OCI-LY7 (cell line): ENCODE measurements at regions not wholly inside any gene's neighbourhood (a gene's known extent, or its start where the extent isn't known, plus 50 kb on each side); places are given as distances from the start of the nearest gene placed in this dataset.
A peak's percentile ranks its signal among the peaks of the same experiment; 100 is the strongest.

Experiments used
- BruUV-seq: library from RNA; stranded (reverse); fragments of 400-500 nt; replicated peaks from 2 replicates; lab custom pipeline; 2021; lab: Mats Ljungman, UMichigan
- CTCF ChIA-PET: fragments of 300-600 bp; sonication (Branson Sonifier 250); formaldehyde crosslinking; loops from one replicate; lab custom pipeline; 2022; ENCODE audit warnings: antibody characterized with exemption; ENCODE audit not compliant: unreplicated experiment; lab: Charles Lee
- POLR2A ChIA-PET: fragments of 300-600 bp; sonication (Branson Sonifier 250); formaldehyde crosslinking; loops from one replicate; lab custom pipeline; 2022; ENCODE audit warnings: antibody characterized with exemption; lab: Charles Lee
- DNase-seq: peaks from one replicate; pipeline ENCODE4 v3.0.0-alpha.2; 2015; ENCODE audit warnings: low spot score
- H2AFZ ChIP-seq: fragments of 200-600 bp; sonication (generic), shearing (Covaris generic); 2 replicates; pipeline ENCODE4 v1.6.1; 2014; ENCODE audit warnings: mild to moderate bottlenecking, antibody characterized with exemption, low read length, moderate library complexity
- H3K27ac ChIP-seq: fragments of 200-600 bp; sonication (generic); 2 replicates; pipeline ENCODE4 v1.5.1; 2014; ENCODE audit warnings: mixed run types, low read depth, mild to moderate bottlenecking, moderate library complexity, low read length, inconsistent platforms; ENCODE audit not compliant: poor library complexity, severe bottlenecking
- H3K36me3 ChIP-seq: fragments of 200-600 bp; sonication (generic); 2 replicates; pipeline ENCODE4 v1.6.1; 2014; ENCODE audit warnings: mild to moderate bottlenecking, antibody characterized with exemption, low read length, moderate library complexity, mixed read lengths; ENCODE audit not compliant: insufficient read depth
- H3K4me1 ChIP-seq: fragments of 200-600 bp; sonication (generic); 2 replicates; pipeline ENCODE4 v1.5.1; 2014; ENCODE audit warnings: mild to moderate bottlenecking, low read length; ENCODE audit not compliant: insufficient read depth, poor library complexity, severe bottlenecking
- H3K4me2 ChIP-seq: fragments of 200-600 bp; sonication (generic); 2 replicates; pipeline ENCODE4 v1.6.1; 2014; ENCODE audit warnings: mild to moderate bottlenecking, low read length
- H3K4me3 ChIP-seq: fragments of 200-600 bp; sonication (generic); 2 replicates; pipeline ENCODE4 v1.5.1; 2014; ENCODE audit warnings: mild to moderate bottlenecking, low read depth, low read length; ENCODE audit not compliant: poor library complexity, severe bottlenecking
- H3K79me2 ChIP-seq: fragments of 200-600 bp; sonication (generic); 2 replicates; pipeline ENCODE4 v1.6.1; 2016; ENCODE audit warnings: low read depth, mild to moderate bottlenecking, low read length, moderate library complexity, mixed read lengths; ENCODE audit not compliant: insufficient read depth
- H3K9me2 ChIP-seq: fragments of 200-600 bp; sonication (generic); 2 replicates; pipeline ENCODE4 v1.6.1; 2016; ENCODE audit warnings: mild to moderate bottlenecking, low read length, mixed read lengths; ENCODE audit not compliant: insufficient read depth
- H3K9me3 ChIP-seq: fragments of 200-600 bp; sonication (generic); 2 replicates; pipeline ENCODE4 v1.6.1; 2014; ENCODE audit warnings: mild to moderate bottlenecking, mixed run types, low read length, mixed read lengths
- H4K20me1 ChIP-seq: fragments of 200-600 bp; sonication (generic); 2 replicates; pipeline ENCODE4 v1.6.1; 2014; ENCODE audit warnings: mild to moderate bottlenecking, antibody characterized with exemption, low read length, moderate library complexity, mixed read lengths; ENCODE audit not compliant: insufficient read depth
- EZH2phosphoT487 ChIP-seq: fragments of 200-600 bp; sonication (generic); IDR thresholded peaks from 2 replicates; pipeline ENCODE4 v1.6.1; 2018; ENCODE audit warnings: low read depth, borderline replicate concordance, mild to moderate bottlenecking, mixed run types, antibody characterized with exemption, low read length, moderate library complexity, mixed read lengths
- intact Hi-C: fragments of 100-400 bp; cut with micrococcal nuclease; formaldehyde crosslinking; loops from one replicate; pipeline ENCODE4 v1.10.0; 2022; ENCODE audit not compliant: unreplicated experiment
- TF ChIP-seq, protein P1 (sequence below): fragments of 200-600 bp; sonication (generic); conservative IDR thresholded peaks from 2 replicates; pipeline ENCODE4 v1.5.1; 2014; ENCODE audit warnings: mild to moderate bottlenecking, antibody characterized with exemption, low read length, moderate library complexity, mixed read lengths

DNA sequence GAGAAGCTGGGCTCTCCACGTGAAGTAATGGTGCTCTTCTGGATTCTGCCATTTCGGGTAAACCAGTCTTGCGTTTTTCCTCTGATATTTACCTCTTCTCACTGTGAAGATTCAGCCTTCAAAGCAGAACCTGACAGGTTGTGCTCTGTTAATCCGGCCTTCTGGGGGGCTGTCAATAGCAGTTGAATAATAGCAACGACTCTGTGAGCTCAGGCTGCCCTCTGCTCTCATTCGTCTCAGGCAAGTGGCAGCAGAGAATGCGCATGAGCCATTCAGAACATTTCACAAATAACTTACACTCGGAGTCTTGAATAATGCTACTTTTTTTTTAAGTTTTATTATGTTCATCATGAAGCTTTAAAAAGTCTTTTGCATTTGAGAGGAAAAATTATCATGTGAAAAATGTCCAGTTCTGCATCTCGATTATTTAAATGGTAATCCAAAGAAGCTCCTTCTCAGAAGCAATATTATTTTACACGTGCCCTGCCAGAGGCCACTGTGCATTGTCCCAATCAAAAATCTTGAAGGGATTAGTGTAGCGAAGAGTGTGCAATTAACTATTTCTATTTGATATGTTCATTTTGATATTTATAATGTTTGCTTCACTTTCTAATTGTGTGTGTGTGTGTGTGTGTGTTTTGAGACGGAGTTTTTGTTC lies 354.2 kb upstream of the FAT1 start:
- BruUV-seq, result no TSS peak
- Histone ChIP-seq H3K9me3 (no peaks in the 10 kb centered on the region), H3K4me3 (no peak overlapping the region), H3K4me2 (no peak overlapping the region), H3K79me2 (no peaks in the 10 kb centered on the region), H3K4me1 (no peaks in the 10 kb centered on the region), H3K27ac (no peak overlapping the region), H3K9me2 (no peaks in the 10 kb centered on the region), H4K20me1 (no peaks in the 10 kb centered on the region), H2AFZ (peak overlapping the region; percentile 68), H3K36me3 (no peaks in the 10 kb centered on the region)
- intact Hi-C loops, result no loop called here
- ChIA-PET POLR2A (interaction anchor here (0.5 to 1.0 kb wide), 5 partner anchors 10 to 142 kb away, joined by 3 to 4 read pairs (median 3); no protein-coding TSS in a partner anchor), CTCF (no interaction called here)
- no peak for DNase-seq
- TF ChIP-seq EZH2phosphoT487, result no peak
- TF ChIP-seq, protein P1, sequence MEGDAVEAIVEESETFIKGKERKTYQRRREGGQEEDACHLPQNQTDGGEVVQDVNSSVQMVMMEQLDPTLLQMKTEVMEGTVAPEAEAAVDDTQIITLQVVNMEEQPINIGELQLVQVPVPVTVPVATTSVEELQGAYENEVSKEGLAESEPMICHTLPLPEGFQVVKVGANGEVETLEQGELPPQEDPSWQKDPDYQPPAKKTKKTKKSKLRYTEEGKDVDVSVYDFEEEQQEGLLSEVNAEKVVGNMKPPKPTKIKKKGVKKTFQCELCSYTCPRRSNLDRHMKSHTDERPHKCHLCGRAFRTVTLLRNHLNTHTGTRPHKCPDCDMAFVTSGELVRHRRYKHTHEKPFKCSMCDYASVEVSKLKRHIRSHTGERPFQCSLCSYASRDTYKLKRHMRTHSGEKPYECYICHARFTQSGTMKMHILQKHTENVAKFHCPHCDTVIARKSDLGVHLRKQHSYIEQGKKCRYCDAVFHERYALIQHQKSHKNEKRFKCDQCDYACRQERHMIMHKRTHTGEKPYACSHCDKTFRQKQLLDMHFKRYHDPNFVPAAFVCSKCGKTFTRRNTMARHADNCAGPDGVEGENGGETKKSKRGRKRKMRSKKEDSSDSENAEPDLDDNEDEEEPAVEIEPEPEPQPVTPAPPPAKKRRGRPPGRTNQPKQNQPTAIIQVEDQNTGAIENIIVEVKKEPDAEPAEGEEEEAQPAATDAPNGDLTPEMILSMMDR, result no peak

DNA sequence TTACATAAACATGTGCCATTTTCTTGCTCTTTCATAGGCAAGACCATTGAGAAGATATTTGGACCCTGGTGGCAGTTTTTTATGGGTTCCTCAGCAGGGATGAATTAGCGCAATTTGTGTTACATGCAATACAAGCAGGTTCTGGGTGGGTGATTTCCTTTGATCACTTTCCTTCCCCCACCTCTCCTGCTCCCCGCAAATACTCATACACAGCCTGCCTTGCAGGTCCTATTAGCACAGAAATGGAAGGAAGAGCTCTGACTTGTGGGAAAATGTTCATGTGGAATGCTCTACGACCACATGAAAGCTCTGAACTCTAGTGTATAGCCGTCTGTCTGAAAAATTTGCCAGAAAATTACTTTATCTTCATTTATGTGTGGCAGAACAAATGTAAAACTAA lies 361.0 kb upstream of the FAT1 start:
- POLR2A ChIA-PET, result interaction anchor here (0.7 kb wide), 1 partner anchor 320 kb away, joined by 3 read pairs; no protein-coding TSS in a partner anchor
- TF ChIP-seq, protein P1, result no peak
- Histone ChIP-seq H3K9me3 (no peaks in the 10 kb centered on the region), H3K4me3 (no peak overlapping the region), H3K79me2 (no peaks in the 10 kb centered on the region), H3K4me1 (peaks cover 3% of the 10 kb centered on the region), H3K4me2 (no peak overlapping the region), H3K36me3 (no peaks in the 10 kb centered on the region), H3K9me2 (no peaks in the 10 kb centered on the region), H4K20me1 (no peaks in the 10 kb centered on the region), H3K27ac (no peak overlapping the region), H2AFZ (no peak overlapping the region)
- CTCF ChIA-PET, result no interaction called here
- intact Hi-C loops, result no loop called here
- no TSS peak for BruUV-seq
- no peak for DNase-seq

DNA sequence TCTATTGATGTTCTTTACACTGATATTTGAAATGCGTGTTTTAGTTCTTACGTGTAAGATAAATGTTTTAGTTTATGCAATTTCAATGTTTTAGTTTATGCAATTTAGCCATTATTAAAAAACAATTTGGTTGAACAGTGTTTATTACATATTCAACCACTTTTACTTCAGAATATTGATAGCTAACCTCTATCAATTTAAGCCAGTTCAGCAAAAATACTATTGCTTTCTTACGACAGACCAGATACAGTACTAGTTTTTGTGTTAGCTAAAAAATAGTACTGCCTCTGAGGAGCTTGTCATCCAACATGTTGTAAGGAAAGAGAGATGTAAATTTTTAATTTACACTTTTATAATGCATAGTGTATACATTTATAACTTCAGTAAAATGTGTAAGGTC lies 361.7 kb upstream of the FAT1 start:
- Histone ChIP-seq H3K4me3 (no peak overlapping the region), H3K9me3 (no peaks in the 10 kb centered on the region), H3K9me2 (no peaks in the 10 kb centered on the region), H3K4me1 (peaks cover 3% of the 10 kb centered on the region), H3K4me2 (no peak overlapping the region), H2AFZ (no peak overlapping the region), H3K27ac (no peak overlapping the region), H4K20me1 (no peaks in the 10 kb centered on the region), H3K36me3 (no peaks in the 10 kb centered on the region), H3K79me2 (no peaks in the 10 kb centered on the region)
- ChIA-PET CTCF (no interaction called here), POLR2A (interaction anchor here (0.6 to 0.7 kb wide), 2 partner anchors 51 to 320 kb away, joined by 3 read pairs; no protein-coding TSS in a partner anchor)
- no peak for TF ChIP-seq EZH2phosphoT487
- TF ChIP-seq, protein P1, result no peak
- no peak for DNase-seq
- no TSS peak for BruUV-seq
- intact Hi-C loops, result no loop called here
